A673 (cell line): ENCODE measurements at regions not wholly inside any gene's neighbourhood (a gene's known extent, or its start where the extent isn't known, plus 50 kb on each side); places are given as distances from the start of the nearest gene placed in this dataset.

Experiments
- BruUV-seq: library from RNA; stranded (reverse); fragments of 400-500 nt; replicated peaks from 2 replicates; lab custom pipeline; 2021; lab: Mats Ljungman, UMichigan
- CTCF ChIA-PET: fragments of 300-600 bp; sonication (Branson Sonifier 250); formaldehyde crosslinking; loops from one replicate; lab custom pipeline; 2022; ENCODE audit warnings: antibody characterized with exemption; lab: Charles Lee
- POLR2A ChIA-PET: fragments of 300-600 bp; sonication (Branson Sonifier 250); formaldehyde crosslinking; loops from one replicate; lab custom pipeline; 2022; ENCODE audit warnings: antibody characterized with exemption; ENCODE audit not compliant: low non-redundant PET; lab: Charles Lee
- DNase-seq: peaks from one replicate; pipeline ENCODE4 v3.0.0-alpha.2; 2015; ENCODE audit warnings: low spot score
- H3K27ac ChIP-seq: fragments of 200-600 bp; sonication (generic); 2 replicates; pipeline ENCODE4 v1.5.1; 2016; ENCODE audit warnings: mixed run types, low read depth, mild to moderate bottlenecking, mixed read lengths, antibody characterized with exemption, low read length; ENCODE audit not compliant: poor library complexity, severe bottlenecking
- H3K27me3 ChIP-seq: fragments of 200-600 bp; sonication (generic); replicated peaks from 2 replicates; pipeline ENCODE4 v1.6.1; 2017; ENCODE audit warnings: mixed run types, low read depth, mild to moderate bottlenecking, mixed read lengths, antibody characterized with exemption, low read length; ENCODE audit not compliant: insufficient read depth, poor library complexity
- H3K36me3 ChIP-seq: fragments of 200-600 bp; sonication (generic); 2 replicates; pipeline ENCODE4 v1.6.1; 2016; ENCODE audit warnings: mixed run types, mild to moderate bottlenecking, mixed read lengths, antibody characterized with exemption, low read length; ENCODE audit not compliant: insufficient read depth, poor library complexity, severe bottlenecking
- H3K4me1 ChIP-seq: fragments of 200-600 bp; sonication (generic); 2 replicates; pipeline ENCODE4 v1.6.1; 2017; ENCODE audit warnings: mixed run types, mild to moderate bottlenecking, mixed read lengths, antibody characterized with exemption, low read length; ENCODE audit not compliant: insufficient read depth, poor library complexity, severe bottlenecking
- H3K4me3 ChIP-seq: fragments of 200-600 bp; sonication (generic); 2 replicates; pipeline ENCODE4 v1.5.1; 2016; ENCODE audit warnings: low read depth, mixed run types, mild to moderate bottlenecking, mixed read lengths, low read length; ENCODE audit not compliant: poor library complexity, severe bottlenecking
- H3K9me3 ChIP-seq: fragments of 200-600 bp; sonication (generic); 2 replicates; pipeline ENCODE4 v1.6.1; 2016; ENCODE audit warnings: mixed run types, low read depth, mild to moderate bottlenecking, mixed read lengths, antibody characterized with exemption, low read length; ENCODE audit not compliant: poor library complexity, severe bottlenecking
- CTCF ChIP-seq: fragments of 300-800, 200-600 bp; sonication (generic); conservative IDR thresholded peaks from 2 replicates; pipeline ENCODE4 v1.5.1; 2017; ENCODE audit warnings: low read depth, mild to moderate bottlenecking, antibody characterized with exemption, low read length, moderate library complexity, mixed read lengths
- EZH2 ChIP-seq: fragments of 200-600 bp; sonication (generic); IDR thresholded peaks from 2 replicates; pipeline ENCODE4 v1.6.1; 2017; ENCODE audit warnings: borderline replicate concordance, low read depth, mild to moderate bottlenecking, mixed read lengths, antibody characterized with exemption, low read length; ENCODE audit not compliant: poor library complexity, severe bottlenecking
- intact Hi-C: fragments of 100-400 bp; cut with micrococcal nuclease; formaldehyde crosslinking; loops from one replicate; pipeline ENCODE4 v1.10.0; 2022; ENCODE audit not compliant: unreplicated experiment

GRCh38 chr6:23414922-23415321 is 711.1 kb upstream of the NRSN1 start:
- ChIA-PET POLR2A (no interaction called here), CTCF (no interaction called here)
- H3K27me3 ChIP-seq, result no peaks in the 10 kb centered on the region
- BruUV-seq, result no TSS peak
- H3K9me3 ChIP-seq, result no peaks in the 10 kb centered on the region
- TF ChIP-seq CTCF, result no peak
- no peak for TF ChIP-seq EZH2
- intact Hi-C loops, result no loop called here
- no peaks in the 10 kb centered on the region for H3K36me3 ChIP-seq
- H3K4me1 ChIP-seq, result peaks cover 6% of the 10 kb centered on the region
- no peak for DNase-seq
- H3K27ac ChIP-seq, result no peak overlapping the region
- no peak overlapping the region for H3K4me3 ChIP-seq

GRCh38 chr6:23415819-23416427 is 710.1 kb upstream of the NRSN1 start:
- BruUV-seq, result no TSS peak
- no peak for DNase-seq
- no peaks in the 10 kb centered on the region for H3K36me3 ChIP-seq
- H3K4me3 ChIP-seq, result no peak overlapping the region
- intact Hi-C loops, result no loop called here
- TF ChIP-seq EZH2 (no peak), CTCF (no peak)
- H3K4me1 ChIP-seq, result peaks cover 6% of the 10 kb centered on the region
- POLR2A ChIA-PET, result no interaction called here
- CTCF ChIA-PET, result no interaction called here
- no peak overlapping the region for H3K27ac ChIP-seq
- H3K9me3 ChIP-seq, result no peaks in the 10 kb centered on the region
- no peaks in the 10 kb centered on the region for H3K27me3 ChIP-seq

- TF ChIP-seq EZH2, result no peak
- TF ChIP-seq CTCF, result no peak
- no TSS peak for BruUV-seq
- H3K9me3 ChIP-seq, result no peaks in the 10 kb centered on the region
- H3K27me3 ChIP-seq, result no peaks in the 10 kb centered on the region
- H3K36me3 ChIP-seq, result no peaks in the 10 kb centered on the region
- H3K27ac ChIP-seq, result no peak overlapping the region
- intact Hi-C loops, result no loop called here
- no peak for DNase-seq
- H3K4me3 ChIP-seq, result no peak overlapping the region
- H3K4me1 ChIP-seq, result peaks cover 6% of the 10 kb centered on the region
- ChIA-PET POLR2A (no interaction called here), CTCF (no interaction called here)
Observed at GRCh38 chr6:23417133-23417532, 708.9 kb upstream of the NRSN1 start.
